NCI-H2196 (cell line): ENCODE measurements at regions not wholly inside any gene's neighbourhood (a gene's known extent, or its start where the extent isn't known, plus 50 kb on each side); places are given as distances from the start of the nearest gene placed in this dataset.

Source experiments
- DNase-seq: peaks from one replicate; lab custom pipeline; 2025; ENCODE audit not compliant: unreplicated experiment; lab: John Stamatoyannopoulos, UW

DNA sequence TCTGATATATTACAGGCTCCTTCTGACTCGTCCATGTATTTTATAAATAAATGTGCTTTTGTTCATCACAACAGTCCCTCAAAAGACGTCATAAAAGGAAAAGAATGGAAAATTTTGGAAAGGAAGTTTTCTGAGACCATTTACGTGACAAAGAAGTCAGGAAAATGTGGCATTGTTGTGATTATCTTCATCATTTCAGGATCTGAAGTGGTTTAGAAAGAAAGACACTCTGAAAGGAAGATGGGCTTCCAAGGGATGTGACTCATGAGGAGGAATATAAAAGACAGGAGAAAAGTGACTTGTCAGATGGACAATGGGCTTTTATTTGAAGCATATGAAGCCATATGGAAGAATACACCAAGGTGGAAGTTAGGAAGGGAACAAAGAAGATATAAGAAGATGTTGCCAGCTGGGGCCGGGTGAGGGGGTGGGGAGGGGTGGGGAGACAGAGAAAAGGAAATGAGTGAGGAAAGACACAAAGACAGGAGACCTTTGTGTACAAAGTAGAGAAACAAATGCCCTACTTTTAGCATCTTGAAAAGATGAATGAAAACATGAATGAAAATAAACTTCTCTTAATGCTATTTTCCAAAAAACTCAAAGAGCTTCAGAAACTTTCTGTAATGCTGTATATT lies 190.3 kb upstream of the PREP start:
- DNase-seq: no peak

DNA sequence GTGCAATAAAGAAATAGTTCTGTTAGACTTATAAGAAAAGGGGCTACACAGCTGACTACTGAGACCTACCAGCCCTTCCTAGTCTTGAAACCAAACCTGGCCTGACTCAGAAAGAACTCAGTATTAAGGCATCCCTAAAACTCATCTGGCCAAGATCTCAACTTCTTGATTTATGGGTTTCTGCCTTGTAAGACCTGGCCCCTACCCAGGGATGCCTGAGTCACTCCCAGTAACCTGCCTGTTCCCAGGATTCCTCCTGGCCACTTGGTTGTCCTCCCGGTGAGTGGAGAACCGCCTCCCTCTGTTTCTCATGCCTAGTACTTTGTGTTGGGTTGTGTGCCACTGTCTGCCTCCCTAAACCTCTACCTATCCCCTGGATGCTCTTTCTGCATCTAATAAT lies 189.4 kb upstream of the PREP start:
- DNase-seq: no peak

DNA sequence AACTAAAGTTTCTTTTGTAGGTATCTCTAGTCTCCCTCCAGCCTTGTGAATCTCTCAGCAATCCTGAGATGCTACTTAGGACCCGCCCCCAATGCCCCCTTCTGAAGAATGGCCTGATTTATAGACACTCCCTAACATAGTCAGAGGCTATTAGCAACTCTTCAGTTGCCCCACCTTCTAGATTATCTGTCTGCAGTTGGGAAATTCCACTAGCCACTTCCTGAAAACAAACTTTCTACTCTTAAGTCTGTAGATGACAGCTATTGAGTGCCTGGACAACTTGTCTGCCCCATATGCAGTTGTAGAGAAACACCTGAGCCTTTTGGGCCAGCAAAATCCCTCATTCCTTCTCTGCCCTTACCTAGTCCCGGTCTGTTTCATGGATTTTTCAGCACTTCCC lies 188.2 kb upstream of the PREP start:
- no peak for DNase-seq

DNA sequence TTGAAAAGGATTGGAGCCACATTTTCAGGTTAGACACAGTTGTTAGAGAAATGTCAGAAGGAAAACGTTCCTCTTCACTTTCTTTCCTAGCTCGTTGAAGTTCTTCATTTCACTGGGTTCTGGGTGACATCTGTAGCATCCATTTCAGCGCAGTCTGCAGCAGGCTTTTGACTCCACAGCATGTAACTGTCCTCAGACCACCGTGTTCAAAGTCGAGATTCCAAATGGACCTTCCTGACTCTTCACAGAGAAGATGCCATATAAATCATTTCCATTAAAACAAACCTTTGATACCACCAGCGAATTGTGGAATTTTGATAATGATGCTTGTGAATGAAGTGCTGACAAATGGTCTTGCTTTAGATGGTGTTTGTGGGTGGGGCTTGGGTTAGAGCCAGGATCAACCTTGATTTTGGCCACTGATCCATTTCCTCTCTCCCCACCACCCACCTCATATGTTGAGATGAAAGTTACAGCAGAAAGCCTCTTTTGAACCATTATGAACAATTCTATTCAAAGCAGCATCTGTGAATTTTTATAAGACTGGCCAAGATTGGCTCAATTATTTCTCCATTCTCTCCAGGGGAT lies 185.3 kb upstream of the PREP start:
- DNase-seq: no peak

DNA sequence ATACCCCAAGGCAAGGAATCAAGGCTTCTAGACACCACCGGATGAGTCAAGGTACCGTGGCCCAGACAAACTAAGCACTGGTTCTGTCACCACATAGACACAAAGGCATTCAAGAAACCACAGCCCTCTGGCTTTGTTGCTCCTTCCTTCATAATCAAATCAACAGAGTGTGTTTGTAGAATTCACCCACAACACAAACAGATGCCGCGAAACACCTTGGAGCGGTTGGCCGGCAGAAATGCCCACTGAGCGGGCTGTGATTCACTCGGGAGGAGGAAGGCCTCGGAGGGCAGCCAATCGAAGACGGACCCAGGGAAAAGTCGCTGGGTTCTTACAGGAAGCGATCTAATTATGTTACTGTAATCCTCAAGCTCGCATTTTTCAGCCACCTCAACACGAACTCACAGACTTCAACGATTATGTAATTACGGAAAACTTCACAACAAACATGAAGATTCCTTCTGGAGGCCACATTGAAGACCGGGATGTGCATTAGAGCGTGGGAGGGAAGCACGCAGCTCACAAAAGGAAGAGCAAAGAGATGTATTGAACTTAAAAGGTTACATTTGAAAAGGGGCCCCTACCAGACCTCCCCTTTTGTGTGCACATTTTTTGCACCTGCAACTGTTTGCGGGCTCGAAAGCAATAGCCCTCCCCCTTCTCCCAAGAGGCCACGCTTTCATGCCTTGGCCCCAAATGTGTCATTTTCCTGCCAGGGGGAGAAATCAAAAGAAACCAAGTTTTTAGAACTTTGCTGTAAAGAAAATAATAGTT lies 184.7 kb upstream of the PREP start:
- DNase-seq: no peak

DNA sequence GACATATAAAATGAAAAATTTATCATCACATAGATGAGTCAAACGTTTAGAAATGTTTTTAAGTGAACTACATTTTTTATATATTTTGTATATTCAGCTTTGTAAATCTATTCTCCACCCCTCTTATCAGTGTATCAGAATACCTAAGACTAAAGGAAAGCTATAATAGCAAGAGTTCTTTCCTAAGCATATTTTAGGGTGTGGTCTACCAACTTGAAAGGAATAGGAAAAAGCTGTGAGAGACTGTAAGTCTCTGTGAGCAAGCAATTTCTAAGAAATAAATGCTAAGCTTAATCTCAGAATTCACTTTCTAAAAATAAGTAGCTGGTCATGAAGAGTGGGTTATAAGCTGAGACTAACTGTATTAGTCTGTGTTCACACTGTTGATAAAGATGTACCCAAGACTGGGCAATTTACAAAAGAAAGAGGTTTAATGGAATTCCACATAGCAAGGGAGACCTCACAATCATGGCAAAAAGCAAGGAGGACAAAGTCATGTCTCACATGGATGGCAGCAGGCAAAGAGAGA lies 175.4 kb upstream of the PREP start:
- no peak for DNase-seq

DNA sequence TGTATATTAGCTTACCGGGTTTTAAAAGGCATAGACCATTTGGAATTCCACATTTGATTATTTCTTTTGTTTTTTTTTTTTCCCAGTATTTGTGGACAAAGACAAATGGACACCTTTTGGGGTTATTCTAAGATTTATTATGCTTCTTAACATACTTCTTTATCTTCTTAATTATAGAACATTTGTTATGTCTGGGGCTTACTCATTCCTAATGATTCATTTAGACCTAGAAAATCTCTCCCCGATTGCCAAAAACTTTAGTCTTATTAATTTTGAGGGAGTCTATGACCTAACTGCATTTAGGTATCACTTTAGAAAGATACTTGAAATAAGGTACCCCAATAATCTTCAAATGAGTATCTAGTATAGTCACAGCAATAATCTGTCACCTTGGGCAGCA lies 170.7 kb upstream of the PREP start:
- DNase-seq: no peak

DNA sequence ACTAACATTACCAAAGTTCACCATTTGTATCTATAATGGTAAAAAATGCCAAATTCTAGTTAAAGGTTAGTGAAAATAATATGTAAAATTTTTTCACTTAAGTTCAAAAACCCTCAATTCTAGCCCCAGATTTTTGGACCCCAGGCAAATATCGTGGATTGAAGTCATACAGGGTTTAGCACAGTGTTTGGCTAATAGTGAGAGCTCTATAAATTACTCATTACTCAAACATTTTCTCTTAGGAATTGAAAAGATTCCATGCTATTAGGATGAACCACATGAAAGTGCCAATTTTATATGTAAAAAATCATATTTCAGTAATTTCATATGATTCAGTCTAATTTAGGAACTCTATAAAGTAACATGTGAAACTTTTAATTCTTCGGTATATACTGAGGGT lies 170.3 kb upstream of the PREP start:
- no peak for DNase-seq

DNA sequence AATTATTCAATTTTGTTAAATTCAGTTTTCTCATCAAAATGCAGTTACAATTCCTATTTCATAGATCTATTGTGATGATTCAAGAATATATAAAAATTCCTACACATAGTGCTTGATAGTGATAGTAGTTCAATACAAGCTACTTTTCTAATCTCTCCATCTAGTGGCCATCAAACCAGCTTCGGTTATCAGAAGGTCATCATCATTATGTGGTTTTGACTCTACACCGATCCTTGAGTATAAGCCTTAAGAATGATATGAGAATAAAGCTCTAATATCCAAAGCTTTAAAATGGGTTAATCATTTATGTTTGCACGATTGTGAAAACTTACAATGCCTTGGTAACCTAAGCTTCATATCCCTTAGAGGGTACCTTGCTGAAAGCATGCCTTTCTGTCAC lies 167.5 kb upstream of the PREP start:
- no peak for DNase-seq

DNA sequence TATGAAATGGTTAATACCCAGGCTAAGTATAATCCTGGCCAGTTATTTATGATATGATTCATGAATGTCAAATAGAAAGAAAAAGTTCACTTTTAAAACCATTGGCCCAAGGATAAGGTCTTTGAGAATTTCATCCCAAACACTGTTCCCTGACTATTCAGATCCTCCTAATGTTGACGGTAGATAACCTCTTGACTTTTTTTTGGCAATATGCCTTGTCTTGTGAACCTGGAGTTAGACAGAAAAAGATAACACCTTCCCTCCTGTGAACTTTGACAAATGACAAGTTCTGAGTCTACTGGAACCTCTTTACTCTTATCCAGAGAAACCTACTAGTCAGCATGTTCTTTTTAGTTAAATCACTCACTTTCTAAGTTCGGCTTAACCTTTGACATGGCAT lies 166.8 kb upstream of the PREP start:
- no peak for DNase-seq

DNA sequence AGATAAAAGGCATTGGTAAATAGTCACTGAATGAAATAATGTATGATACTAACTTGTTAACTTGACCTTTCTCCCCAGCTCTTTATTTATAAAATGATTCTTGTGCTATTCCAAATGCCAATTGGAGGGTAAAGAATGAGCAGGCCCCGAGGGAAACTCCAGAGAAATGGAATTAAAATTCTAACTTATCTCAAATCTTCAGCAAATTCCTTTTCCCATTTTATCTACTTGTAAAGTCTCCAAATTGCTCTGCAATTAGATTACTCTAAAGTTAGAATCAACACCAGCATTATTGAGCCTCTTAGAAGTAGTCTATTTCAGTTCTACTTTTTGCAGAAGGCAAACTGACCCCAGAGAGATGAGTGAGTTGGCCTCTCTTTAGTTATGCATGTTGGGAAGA lies 165.9 kb upstream of the PREP start:
- no peak for DNase-seq

DNA sequence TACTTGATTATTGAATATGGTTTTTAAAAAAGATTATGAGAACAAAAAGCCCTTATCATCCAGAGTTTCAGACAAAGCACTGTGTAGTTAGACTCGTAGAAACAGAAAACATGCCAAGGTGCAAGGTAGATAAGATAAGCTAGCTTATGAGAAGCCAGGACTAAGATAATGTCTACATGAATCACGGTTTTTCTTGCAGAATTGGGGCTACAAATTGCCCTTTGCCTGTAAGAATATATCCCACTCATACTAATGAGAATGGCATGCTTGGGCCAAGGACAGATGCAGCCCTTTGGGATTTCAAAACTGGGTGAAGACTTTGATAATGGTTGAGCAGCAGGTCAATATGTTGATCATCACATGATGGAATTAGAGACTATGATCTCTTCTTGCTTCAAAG lies 165.3 kb upstream of the PREP start:
- DNase-seq: no peak

DNA sequence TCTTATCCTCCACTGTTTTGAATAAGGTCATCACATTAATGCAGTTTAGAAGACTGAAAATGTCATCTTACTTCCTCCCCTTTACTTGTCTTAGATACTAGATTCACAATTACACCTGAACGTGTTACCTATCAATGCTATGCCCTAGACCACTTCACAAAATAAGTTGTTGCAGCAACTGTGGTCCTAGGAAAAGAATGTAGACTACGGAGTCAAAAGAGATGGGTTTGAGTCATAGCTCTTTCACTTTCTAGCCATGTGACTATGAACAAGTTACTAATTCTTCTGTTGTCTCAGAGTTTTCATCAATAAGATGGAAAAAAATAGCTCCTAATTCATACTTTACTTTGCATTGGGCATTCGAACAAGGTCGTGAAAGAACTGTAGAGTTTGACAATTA lies 164.3 kb upstream of the PREP start:
- no peak for DNase-seq

DNA sequence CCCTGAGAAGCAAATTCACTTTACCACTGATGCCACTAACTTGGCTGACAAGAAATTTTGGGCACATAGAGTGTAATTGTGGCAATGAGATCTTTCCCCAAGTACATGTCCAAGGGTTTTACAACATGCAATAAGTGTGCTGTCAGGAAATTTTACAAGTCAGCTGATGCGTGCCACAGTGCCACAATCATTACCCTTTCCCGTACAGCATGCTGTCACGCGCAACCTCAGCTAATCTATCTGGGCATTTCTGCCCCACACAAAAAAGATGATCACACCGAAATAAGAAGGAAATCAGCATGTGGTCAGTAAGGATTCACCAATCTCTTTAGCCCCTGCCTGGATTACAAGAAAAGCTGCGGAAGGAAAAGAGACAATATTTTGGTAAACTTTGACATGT lies 163.6 kb upstream of the PREP start:
- DNase-seq: no peak

DNA sequence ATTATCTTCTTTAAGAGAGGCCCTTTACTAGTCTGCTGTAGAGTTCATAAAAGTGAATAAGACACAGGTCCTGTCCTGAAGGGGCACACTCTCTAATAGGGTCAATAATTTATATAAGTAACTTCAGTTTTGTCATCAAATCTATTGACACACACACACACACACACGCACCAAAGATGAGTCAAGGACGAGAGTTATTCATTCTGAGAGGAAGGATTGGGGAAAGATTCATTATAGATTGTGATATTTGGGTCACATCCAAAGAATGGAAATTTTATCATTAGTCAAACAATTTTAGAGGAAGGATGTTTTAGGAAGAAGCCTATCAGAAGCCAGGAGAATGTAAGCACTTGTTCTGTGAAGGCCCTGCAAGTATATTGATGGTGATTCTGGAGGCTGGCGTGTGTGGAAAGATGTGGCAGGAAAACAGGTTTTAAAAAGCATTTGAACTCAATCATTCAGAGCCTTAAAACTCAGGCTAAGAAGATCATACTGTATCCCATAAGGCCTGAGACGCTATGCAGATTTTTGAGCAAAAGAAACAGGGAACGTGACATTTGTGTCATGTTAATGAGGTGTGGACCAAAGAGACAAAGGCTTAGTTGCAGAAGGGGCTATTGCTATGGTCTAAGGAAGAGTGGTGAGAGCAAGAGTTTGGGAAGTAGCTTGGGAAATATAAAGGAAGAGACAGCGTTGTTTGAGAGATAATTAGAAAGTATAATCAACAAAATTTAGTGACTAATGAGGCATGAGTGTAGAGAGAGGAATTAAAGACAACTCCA lies 161.4 kb upstream of the PREP start:
- no peak for DNase-seq

DNA sequence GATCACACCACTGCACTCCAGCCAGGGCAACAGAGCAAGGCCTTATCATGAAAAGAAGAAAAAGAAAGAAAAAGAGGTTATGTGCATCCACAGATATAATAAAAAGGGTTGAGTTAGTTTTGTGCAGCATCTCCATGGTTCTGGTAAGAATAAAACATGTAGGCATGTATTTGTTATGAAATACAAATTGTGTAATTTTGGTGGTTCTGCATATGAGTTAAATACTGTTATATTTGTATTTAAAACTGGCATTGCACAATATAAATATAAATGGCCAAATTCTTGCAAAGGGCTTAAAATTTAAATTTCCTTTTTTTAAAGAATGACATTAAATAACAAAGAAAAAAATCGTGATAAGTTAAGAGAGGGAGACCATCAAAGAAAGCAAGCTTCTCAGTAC lies 159.1 kb upstream of the PREP start:
- DNase-seq: no peak

DNA sequence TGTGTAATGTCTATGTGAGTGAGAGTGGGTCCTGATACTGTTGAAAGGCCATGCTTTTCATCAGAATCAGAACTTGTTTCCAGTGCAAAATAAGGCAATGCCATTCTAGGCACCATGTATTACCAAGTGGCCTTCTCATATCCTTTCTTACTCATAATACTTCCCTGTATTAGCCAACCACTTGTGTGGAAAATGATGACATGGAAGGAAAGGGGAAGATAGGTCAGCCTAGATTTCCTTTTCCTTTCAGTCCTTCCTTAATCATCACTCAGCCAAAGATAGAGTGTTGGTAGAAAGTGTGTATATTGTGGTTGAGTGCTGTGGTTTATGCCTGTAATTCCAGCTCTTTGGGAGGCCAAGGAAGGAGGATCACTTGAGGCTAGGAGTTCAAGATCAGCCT lies 158.6 kb upstream of the PREP start:
- DNase-seq: no peak

DNA sequence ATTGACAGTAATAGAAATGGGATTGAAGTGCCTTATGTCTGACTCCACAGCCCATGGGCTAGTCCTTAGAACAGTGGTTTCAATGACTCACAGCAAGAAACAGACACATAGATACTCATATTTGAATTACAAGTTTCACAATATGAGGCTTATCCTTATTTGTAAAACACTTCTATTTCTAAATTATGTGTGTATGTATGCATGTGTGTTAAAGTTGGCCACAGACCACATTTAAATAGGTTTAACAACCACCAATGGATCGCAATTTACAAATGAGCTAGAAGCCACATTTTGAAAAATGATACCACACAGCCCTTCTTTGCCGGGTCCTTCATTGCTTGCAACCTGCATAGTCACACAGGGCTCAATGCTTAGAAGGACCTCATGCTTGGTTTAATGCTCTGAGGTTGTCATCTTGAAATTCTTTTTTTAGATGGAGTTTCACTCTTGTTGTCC lies 157.8 kb upstream of the PREP start:
- no peak for DNase-seq

DNA sequence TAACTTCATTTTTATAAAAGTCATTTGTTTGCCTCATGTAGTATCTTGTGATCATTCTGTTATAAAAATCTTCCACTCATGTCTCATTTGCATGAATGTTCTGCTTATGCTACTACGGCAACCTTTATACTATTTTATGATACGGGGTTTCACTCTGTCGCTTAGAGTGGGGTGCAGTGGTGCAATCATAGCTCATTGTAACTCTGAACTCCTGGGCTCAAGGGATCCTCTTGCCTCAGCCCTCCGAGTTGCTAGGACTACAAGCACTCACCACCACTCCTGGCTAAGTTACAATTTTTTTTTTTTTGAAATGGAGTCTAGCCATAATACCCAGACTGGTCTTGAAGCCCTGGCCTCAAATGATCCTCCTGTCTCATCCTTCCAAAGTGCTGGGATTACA lies 154.4 kb upstream of the PREP start:
- no peak for DNase-seq

DNA sequence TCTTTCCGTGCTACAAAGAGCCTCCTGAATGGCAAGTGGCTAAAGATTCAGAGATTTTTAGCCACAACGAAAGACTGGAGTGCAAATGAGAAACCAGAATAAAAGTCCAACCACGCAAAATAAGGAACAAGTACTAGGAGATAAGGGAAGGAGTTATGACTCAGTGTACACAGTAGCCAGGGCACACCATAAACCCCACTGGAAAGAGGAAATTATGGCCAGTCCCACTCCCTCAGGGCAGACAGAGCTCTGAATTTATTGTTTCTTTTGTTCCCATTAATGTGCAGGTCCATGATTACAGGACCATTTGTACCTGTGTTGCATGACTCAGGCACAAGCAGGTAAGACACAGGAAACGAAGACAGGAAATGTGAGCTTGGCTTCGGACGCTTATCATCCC lies 150.3 kb upstream of the PREP start:
- DNase-seq: no peak

DNA sequence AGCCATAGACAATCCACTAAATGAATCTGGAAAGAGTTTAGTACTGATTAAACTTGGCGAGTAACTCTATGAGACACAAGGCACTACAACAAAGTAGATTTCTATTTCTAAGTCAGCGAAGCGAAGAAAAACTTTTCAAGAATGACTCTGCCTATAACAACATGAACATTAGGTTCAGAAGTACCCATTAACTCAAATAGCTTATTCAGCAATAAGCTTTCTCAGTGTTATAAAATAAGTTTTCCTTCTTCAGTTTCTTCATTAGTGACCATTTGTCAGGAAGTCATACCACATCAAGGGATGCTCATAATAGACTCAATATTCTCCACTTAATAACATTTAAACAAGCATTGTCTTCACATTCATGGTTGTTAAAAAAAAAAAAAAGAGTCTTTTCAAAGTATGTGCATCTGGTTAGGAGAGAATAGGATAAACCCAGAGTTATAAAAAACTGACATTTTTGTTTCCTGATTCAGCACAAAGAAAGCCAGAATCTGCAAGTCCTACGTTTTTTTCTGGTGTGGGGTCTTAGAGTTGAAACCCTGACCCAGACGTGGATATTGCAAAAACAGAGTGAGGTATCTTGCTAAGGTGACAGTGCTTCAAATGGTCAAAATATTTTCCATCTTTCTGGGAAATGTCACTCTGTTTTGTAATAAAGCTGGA lies 148.2 kb upstream of the PREP start:
- DNase-seq: no peak
